ENCODE measurements at regions not wholly inside any gene's neighbourhood (a gene's known extent, or its start where the extent isn't known, plus 50 kb on each side); places are given as distances from the start of the nearest gene placed in this dataset.
A peak's percentile ranks its signal among the peaks of the same experiment; 100 is the strongest.

- Histone ChIP-seq H3K4me3 (no peak overlapping the region), H3K9me3 (no peaks in the 10 kb centered on the region), H3K4me2 (no peak overlapping the region), H3K4me1 (peaks cover 29% of the 10 kb centered on the region), H3K27ac (0 out of 6 replicates have a peak overlapping the region, but pooled peaks of 1 of the 2 experiments have one; percentile 5)
- CTCF ChIA-PET = interaction anchor here (2.2 kb wide), 1 partner anchor 243 kb away, joined by 6 read pairs; no protein-coding TSS in a partner anchor
- TF ChIP-seq RARB (CRISPR knock-in tag; IDR thresholded peaks at IDR 0.05) = no peak
- DNase-seq (ENCODE audit: low read depth in 1 of 2, low spot score in 1 of 2) = no peak
- no peak for ATAC-seq
- FAIRE-seq = no peak
- POLR2A ChIA-PET = interaction anchor here (1.1 kb wide), 1 partner anchor 125 kb away, joined by 3 read pairs; no protein-coding TSS in a partner anchor
- WGBS (ENCODE audit: missing lambda C conversion rate) = 84% methylated on average over 2 of the region's 2 CpGs
Observed at GRCh38 chr3:153285982-153286381, 124.0 kb downstream of the RAP2B start.

DNA sequence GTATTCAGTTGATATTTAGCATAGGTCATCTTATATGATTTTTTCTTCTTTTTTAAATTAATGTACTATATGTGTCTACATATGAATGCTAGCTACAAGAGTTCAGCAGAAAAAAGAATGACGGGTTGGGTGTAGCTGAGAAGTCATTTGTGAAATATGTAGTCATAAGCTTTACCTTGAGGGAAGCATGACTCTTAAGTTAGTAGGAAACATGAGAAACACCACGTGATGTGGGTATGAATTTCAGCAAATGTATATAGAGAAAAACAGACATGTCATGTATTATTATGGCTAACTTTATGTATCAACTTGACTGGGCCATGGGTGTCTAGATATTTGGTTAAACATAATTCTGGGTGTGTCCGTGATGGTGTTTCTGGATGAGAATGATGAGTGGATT, 125.0 kb downstream of the RAP2B start:
- CTCF ChIA-PET = interaction anchor here (0.8 to 2.2 kb wide), 2 partner anchors 13 to 244 kb away, joined by 3 to 6 read pairs; no protein-coding TSS in a partner anchor
- POLR2A ChIA-PET = interaction anchor here (0.9 kb wide), 1 partner anchor 126 kb away, joined by 4 read pairs; no protein-coding TSS in a partner anchor

DNA sequence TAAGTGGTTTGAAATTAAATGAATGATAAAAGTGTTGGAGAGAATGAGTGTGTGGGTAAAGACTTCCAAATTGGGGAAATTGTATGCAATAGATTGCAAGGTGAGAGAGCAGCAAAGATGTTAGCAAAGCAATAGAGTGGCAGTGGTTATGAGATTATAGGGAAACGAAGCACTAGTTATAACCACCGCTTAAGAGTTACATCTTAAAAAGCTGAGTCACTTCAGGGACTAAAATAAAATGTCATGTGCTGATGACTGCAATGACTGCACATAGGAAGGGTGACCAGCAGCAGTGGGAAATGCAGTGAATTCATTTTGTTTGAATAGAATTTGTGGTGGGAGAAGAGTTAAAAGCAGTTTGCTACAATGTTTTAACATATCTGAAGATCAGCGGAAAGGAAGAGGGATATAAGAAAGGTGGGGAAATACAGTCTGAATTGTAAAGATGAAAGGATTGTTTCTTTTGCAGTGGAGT, 127.3 kb downstream of the RAP2B start:
- no peaks in the 10 kb centered on the region for H3K9me3 ChIP-seq
- DNase-seq (ENCODE audit: low read depth in 1 of 2, low spot score in 1 of 2) = peak in 1 of 2 experiments; percentile 26
- H3K4me2 ChIP-seq = peak overlapping the region; percentile 10; the same call in 1 of the 3 replicates
- FAIRE-seq = no peak
- POLR2A ChIA-PET = interaction anchor here (1.1 kb wide), 1 partner anchor 118 kb away, joined by 3 read pairs; no protein-coding TSS in a partner anchor
- H3K27ac ChIP-seq = peak overlapping the region in 1 of 2 experiments; percentile 3; a peak in 2 of 6 replicates
- CTCF ChIA-PET = no interaction called here
- H3K4me1 ChIP-seq = peaks cover 31% of the 10 kb centered on the region
- WGBS (ENCODE audit: missing lambda C conversion rate) = 58% methylated on average over 3 of the region's 3 CpGs
- TF ChIP-seq HDAC2 (IDR thresholded peaks at IDR 0.05) (no peak), HOXA7 (CRISPR knock-in tag; IDR thresholded peaks at IDR 0.05) (no peak), FOSL2 (IDR thresholded peaks at IDR 0.05) (no peak), FOSL2 (CRISPR knock-in tag; IDR thresholded peaks at IDR 0.05) (0 out of 2 replicates have a peak, but pooled peaks have one; percentile 31), JUNB (IDR thresholded peaks at IDR 0.05) (no peak), MAFK (IDR thresholded peaks at IDR 0.05; ENCODE audit: partially characterized antibody) (peak; percentile 49)
- 0 out of 6 replicates have a peak, but pooled peaks of 1 of the 2 experiments have one; percentile 21 for ATAC-seq
- no peak overlapping the region for H3K4me3 ChIP-seq

More for the DNA sequence above, 125.0 kb downstream of the RAP2B start:
- Histone ChIP-seq H3K4me1 (peaks cover 29% of the 10 kb centered on the region), H3K4me3 (no peak overlapping the region), H3K9me3 (no peaks in the 10 kb centered on the region), H3K27ac (no peak overlapping the region), H3K4me2 (no peak overlapping the region)
- 77% methylated on average over 3 of the region's 3 CpGs for WGBS (ENCODE audit: missing lambda C conversion rate)
- TF ChIP-seq, protein P1, sequence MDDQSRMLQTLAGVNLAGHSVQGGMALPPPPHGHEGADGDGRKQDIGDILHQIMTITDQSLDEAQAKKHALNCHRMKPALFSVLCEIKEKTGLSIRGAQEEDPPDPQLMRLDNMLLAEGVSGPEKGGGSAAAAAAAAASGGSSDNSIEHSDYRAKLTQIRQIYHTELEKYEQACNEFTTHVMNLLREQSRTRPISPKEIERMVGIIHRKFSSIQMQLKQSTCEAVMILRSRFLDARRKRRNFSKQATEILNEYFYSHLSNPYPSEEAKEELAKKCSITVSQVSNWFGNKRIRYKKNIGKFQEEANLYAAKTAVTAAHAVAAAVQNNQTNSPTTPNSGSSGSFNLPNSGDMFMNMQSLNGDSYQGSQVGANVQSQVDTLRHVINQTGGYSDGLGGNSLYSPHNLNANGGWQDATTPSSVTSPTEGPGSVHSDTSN (IDR thresholded peaks at IDR 0.05) = no peak
- TF ChIP-seq NR3C1 (IDR thresholded peaks at IDR 0.05) (no peak), ZSCAN20 (CRISPR knock-in tag; IDR thresholded peaks at IDR 0.05) (no peak), HES2 (IDR thresholded peaks at IDR 0.05) (no peak), RCOR1 (IDR thresholded peaks at IDR 0.05; ENCODE audit: low read depth, low read length) (no peak), RFX5 (IDR thresholded peaks at IDR 0.05) (no peak), MAZ (IDR thresholded peaks at IDR 0.05; ENCODE audit: borderline replicate concordance, low read depth, low read length) (no peak), HEYL (CRISPR knock-in tag; IDR thresholded peaks at IDR 0.05) (no peak), EHF (CRISPR knock-in tag; IDR thresholded peaks at IDR 0.05) (no peak), GATA3 (IDR thresholded peaks at IDR 0.05; ENCODE audit: borderline replicate concordance) (no peak), KDM1A (IDR thresholded peaks at IDR 0.05; ENCODE audit: low read depth) (no peak), SREBF2 (IDR thresholded peaks at IDR 0.05) (no peak), CHD4 (IDR thresholded peaks at IDR 0.05; ENCODE audit: borderline replicate concordance) (no peak), HOXB5 (CRISPR knock-in tag; IDR thresholded peaks at IDR 0.05) (no peak), SMC3 (IDR thresholded peaks at IDR 0.05) (no peak), EP300 (IDR thresholded peaks at IDR 0.05) (no peak), ATOH8 (CRISPR knock-in tag; IDR thresholded peaks at IDR 0.05; ENCODE audit: low read depth) (no peak)
- FAIRE-seq = no peak
- no peak for DNase-seq (ENCODE audit: low read depth in 1 of 2, low spot score in 1 of 2)
- no peak for ATAC-seq

Data from A549 (cell line).